Gastroesophageal sphincter (tissue), 4 donors: ENCODE measurements at regions not wholly inside any gene's neighbourhood (a gene's known extent, or its start where the extent isn't known, plus 50 kb on each side); places are given as distances from the start of the nearest gene placed in this dataset.

Experiments
- ATAC-seq: fragments of 150-250 bp; one replicate; pipeline ENCODE4 v1.9.1; 2016; ENCODE audit warnings: mild to moderate bottlenecking, moderate library complexity
- H3K27ac ChIP-seq, 4 donors: fragments of 200-600 bp; sonication (generic) in 3 of 4; 1 replicate in 3 of 4; 2 replicates in 1 of 4; pipeline ENCODE4 v1.5.1; 2016 to 2019
- H3K27me3 ChIP-seq: fragments of 200-600 bp; sonication (generic); one replicate; pipeline ENCODE4 v1.5.1; 2019
- H3K36me3 ChIP-seq, 2 donors: fragments of 200-600 bp; sonication (generic); one replicate each; pipeline ENCODE4 v1.5.1; 2019; ENCODE audit warnings: control low read depth in 1 of 2
- H3K4me1 ChIP-seq, 3 donors: fragments of 200-600 bp; sonication (generic); 1 replicate in 2 of 3; 2 replicates in 1 of 3; pipeline ENCODE4 v1.5.1; 2016 to 2019; ENCODE audit warnings: control low read depth in 2 of 3
- H3K4me3 ChIP-seq, 2 donors: fragments of 200-600 bp; sonication (generic); one replicate each; pipeline ENCODE4 v1.5.1; 2019; ENCODE audit warnings: mild to moderate bottlenecking in 1 of 2, moderate library complexity in 1 of 2
- H3K9me3 ChIP-seq, 3 donors: fragments of 200-600 bp; sonication (generic); one replicate each; pipeline ENCODE4 v1.5.1; 2017 to 2019; ENCODE audit warnings: control low read depth in 2 of 3
- CTCF ChIP-seq, 4 experiments: fragments of 200-600 bp in 2 of 4; fragments of 450-650 bp in 2 of 4; sonication (generic) in 1 of 4; IDR thresholded peaks; one replicate each; pipeline ENCODE4 v1.5.1; 2017 to 2019; ENCODE audit warnings: antibody characterized with exemption in 4 of 4, mild to moderate bottlenecking in 2 of 4, moderate library complexity in 2 of 4
- EP300 ChIP-seq: sonication (generic); formaldehyde crosslinking; IDR thresholded peaks from one replicate; pipeline ENCODE4 v1.6.1; 2017; ENCODE audit warnings: antibody characterized with exemption, mild to moderate bottlenecking
- POLR2A ChIP-seq, 2 donors: fragments of 450-650 bp; IDR thresholded peaks; one replicate each; pipeline ENCODE4 v1.6.1; 2017; ENCODE audit warnings: antibody characterized with exemption in 2 of 2, mild to moderate bottlenecking in 2 of 2, moderate library complexity in 1 of 2
- POLR2AphosphoS5 ChIP-seq: sonication (generic); formaldehyde crosslinking; IDR thresholded peaks from one replicate; pipeline ENCODE4 v1.6.1; 2017; ENCODE audit warnings: antibody characterized with exemption
- WGBS, 2 donors: methylation state at CpG; one replicate each; pipeline ENCODE4 v1.1.5; 2018; ENCODE audit warnings: low coverage in 1 of 2; 5-methylcytosine and 5-hydroxymethylcytosine counted together

- ATAC-seq = no peak
- Histone ChIP-seq H3K27me3 (no peaks in the 10 kb centered on the region), H3K4me1 (no peaks in the 10 kb centered on the region), H3K4me3 (no peak overlapping the region), H3K27ac (no peak overlapping the region), H3K36me3 (no peaks in the 10 kb centered on the region), H3K9me3 (no peaks in the 10 kb centered on the region)
- TF ChIP-seq POLR2AphosphoS5 (no peak), EP300 (no peak), CTCF (IDR thresholded peaks at IDR 0.05) (no peak)
- 67 to 71% methylated on average over 3 to 4 of the region's 5 CpGs for WGBS, 2 donors
These were observed 317.7 kb upstream of the LRFN5 start for GRCh38 chr14:41289025-41289424.

GRCh38 chr14:41285186-41285748, 321.4 kb upstream of the LRFN5 start:
- no peak overlapping the region for H3K27ac ChIP-seq
- no peak for ATAC-seq
- no peak overlapping the region for H3K4me3 ChIP-seq
- no peaks in the 10 kb centered on the region for H3K27me3 ChIP-seq
- H3K36me3 ChIP-seq = no peaks in the 10 kb centered on the region
- H3K4me1 ChIP-seq = no peaks in the 10 kb centered on the region
- no peak for TF ChIP-seq CTCF (IDR thresholded peaks at IDR 0.05)
- no peak for TF ChIP-seq EP300
- no peak for TF ChIP-seq POLR2AphosphoS5
- TF ChIP-seq POLR2A (IDR thresholded peaks at IDR 0.05) = no peak
- H3K9me3 ChIP-seq = no peaks in the 10 kb centered on the region
- WGBS, 2 donors = 20 to 22% methylated on average over 4 of the region's 4 CpGs

GRCh38 chr14:41280745-41281144, 325.9 kb upstream of the LRFN5 start:
- Histone ChIP-seq H3K36me3 (no peaks in the 10 kb centered on the region), H3K27ac (no peak overlapping the region), H3K4me1 (no peaks in the 10 kb centered on the region), H3K4me3 (no peak overlapping the region), H3K9me3 (no peaks in the 10 kb centered on the region), H3K27me3 (no peaks in the 10 kb centered on the region)
- no peak for ATAC-seq
- whole genome bisulfite sequencing, 2 donors = 0 to 38% methylated on average over 1 of the region's 1 CpG
- TF ChIP-seq EP300 (no peak), POLR2AphosphoS5 (no peak), POLR2A (IDR thresholded peaks at IDR 0.05) (no peak), CTCF (IDR thresholded peaks at IDR 0.05) (no peak)

GRCh38 chr14:41277450-41277849, 329.2 kb upstream of the LRFN5 start:
- 59 to 69% methylated on average over 2 of the region's 2 CpGs for WGBS, 2 donors
- TF ChIP-seq CTCF (IDR thresholded peaks at IDR 0.05) (no peak), POLR2A (IDR thresholded peaks at IDR 0.05) (no peak), EP300 (no peak), POLR2AphosphoS5 (no peak)
- Histone ChIP-seq H3K4me1 (no peaks in the 10 kb centered on the region), H3K27ac (no peak overlapping the region), H3K4me3 (no peak overlapping the region), H3K9me3 (no peaks in the 10 kb centered on the region), H3K27me3 (no peaks in the 10 kb centered on the region), H3K36me3 (no peaks in the 10 kb centered on the region)
- ATAC-seq = no peak

- ATAC-seq = no peak
- Histone ChIP-seq H3K27ac (no peak overlapping the region), H3K36me3 (no peaks in the 10 kb centered on the region), H3K4me3 (no peak overlapping the region), H3K4me1 (no peaks in the 10 kb centered on the region), H3K27me3 (no peaks in the 10 kb centered on the region), H3K9me3 (peaks cover 0 to 11% (median 0%) of the 10 kb centered on the region in 3 donors)
- TF ChIP-seq EP300 (no peak), POLR2AphosphoS5 (no peak), POLR2A (IDR thresholded peaks at IDR 0.05) (no peak), CTCF (IDR thresholded peaks at IDR 0.05) (no peak)
- 89 to 91% methylated on average over 1 to 2 of the region's 2 CpGs for whole genome bisulfite sequencing, 2 donors
These were observed 349.2 kb upstream of the LRFN5 start for GRCh38 chr14:41257476-41257875.
